Heart left ventricle (tissue), 13 donors: ENCODE measurements at regions not wholly inside any gene's neighbourhood (a gene's known extent, or its start where the extent isn't known, plus 50 kb on each side); places are given as distances from the start of the nearest gene placed in this dataset.

Experiments used
- POLR2A ChIP-seq, 2 donors: fragments of 450-650 bp; IDR thresholded peaks; one replicate each; pipeline ENCODE4 v1.6.1; 2017; ENCODE audit warnings: antibody characterized with exemption in 2 of 2, mild to moderate bottlenecking in 2 of 2, moderate library complexity in 2 of 2
- TF ChIP-seq, protein P1 (sequence below), 12 donors: fragments of 200-600 bp; sonication (generic) in 4 of 12; IDR thresholded peaks; one replicate each; pipeline versions ENCODE4 v1.5.0 to v1.8.0; 2018 to 2022; ENCODE audit warnings: antibody characterized with exemption in 12 of 12, mild to moderate bottlenecking in 5 of 12
- donor health status: ischemic (EF 13 %, LVEDD 7.1; RV severe dilation, severe dysfunction).
- donor health status: DM: no; HTN: yes; CAD: no.
- donor health status: DM: no; HTN: no; CAD: no.
- donor health status: ischemic (EF 25% LVEDD 6.9; RV normal size, moderate dysfunction).
- donor health status: ischemic (EF 25% LVEDD 5.7; RV mildly dilated, moderate dysfunction).
- donor health status: ischemic (EF 35%, LVEDD 5.7; RV mildly dilated, moderate dysfunction).
- donor health status: nonischemic (EF 11% LVEDD 7.7; RV severe dilation, severe dysfunction).
- donor health status: DM: yes; HTN: yes; CAD: no.
- donor health status: PGD.
- donor health status: ischemic (EF 29% LVEDD 5.4; RV normal size, mild dysfunction).
- donor health status: nonischemic (EF 23%, LVEDD 6.1; RV moderate dilation, normal function).

DNA sequence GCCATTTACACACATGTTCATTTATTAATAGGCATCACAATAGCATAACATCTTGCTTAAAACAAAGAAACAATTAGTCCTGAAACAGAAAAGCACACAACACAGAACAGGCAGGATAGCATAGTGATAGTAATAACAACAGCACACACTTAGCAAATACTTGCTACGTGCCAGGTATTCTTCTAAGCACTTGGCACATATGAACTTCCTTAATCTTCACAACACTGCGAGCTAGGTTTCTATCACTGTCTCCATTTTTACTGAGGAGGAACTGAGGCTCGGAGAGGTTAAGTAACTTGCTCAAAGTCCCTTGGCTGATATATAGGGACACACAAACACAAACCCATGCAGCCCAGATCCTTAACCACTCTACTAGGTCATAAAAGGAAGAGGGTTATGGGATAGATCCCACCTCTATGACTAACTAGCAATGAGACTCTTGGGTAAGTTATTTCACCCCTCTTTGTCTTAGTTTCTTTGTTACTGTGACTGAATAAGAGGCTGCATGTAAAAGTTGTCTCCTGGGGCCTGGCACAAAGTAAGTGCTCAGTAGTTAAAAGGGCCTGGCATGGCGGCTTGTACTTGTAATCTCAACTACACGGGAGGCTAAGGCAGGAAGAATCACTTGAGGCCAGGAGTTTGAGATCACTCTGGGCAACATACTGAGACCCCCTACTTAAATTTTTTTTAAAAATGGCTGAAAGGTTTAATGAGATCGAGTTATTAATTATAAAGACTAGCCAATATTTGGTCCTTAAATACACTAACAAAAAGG, 181.0 kb upstream of the RHOBTB1 start:
- no peak for TF ChIP-seq POLR2A (IDR thresholded peaks at IDR 0.05)
- TF ChIP-seq, protein P1, sequence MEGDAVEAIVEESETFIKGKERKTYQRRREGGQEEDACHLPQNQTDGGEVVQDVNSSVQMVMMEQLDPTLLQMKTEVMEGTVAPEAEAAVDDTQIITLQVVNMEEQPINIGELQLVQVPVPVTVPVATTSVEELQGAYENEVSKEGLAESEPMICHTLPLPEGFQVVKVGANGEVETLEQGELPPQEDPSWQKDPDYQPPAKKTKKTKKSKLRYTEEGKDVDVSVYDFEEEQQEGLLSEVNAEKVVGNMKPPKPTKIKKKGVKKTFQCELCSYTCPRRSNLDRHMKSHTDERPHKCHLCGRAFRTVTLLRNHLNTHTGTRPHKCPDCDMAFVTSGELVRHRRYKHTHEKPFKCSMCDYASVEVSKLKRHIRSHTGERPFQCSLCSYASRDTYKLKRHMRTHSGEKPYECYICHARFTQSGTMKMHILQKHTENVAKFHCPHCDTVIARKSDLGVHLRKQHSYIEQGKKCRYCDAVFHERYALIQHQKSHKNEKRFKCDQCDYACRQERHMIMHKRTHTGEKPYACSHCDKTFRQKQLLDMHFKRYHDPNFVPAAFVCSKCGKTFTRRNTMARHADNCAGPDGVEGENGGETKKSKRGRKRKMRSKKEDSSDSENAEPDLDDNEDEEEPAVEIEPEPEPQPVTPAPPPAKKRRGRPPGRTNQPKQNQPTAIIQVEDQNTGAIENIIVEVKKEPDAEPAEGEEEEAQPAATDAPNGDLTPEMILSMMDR (IDR thresholded peaks at IDR 0.05) = no peak
